GM23248 (cell line): ENCODE measurements at regions not wholly inside any gene's neighbourhood (a gene's known extent, or its start where the extent isn't known, plus 50 kb on each side); places are given as distances from the start of the nearest gene placed in this dataset.

Source experiments
- DNase-seq: peaks from one replicate; pipeline ENCODE4 v3.0.0-alpha.2; 2015
- H2AFZ ChIP-seq: fragments of 200-600 bp; sonication (generic); 2 replicates; pipeline ENCODE4 v1.6.1; 2016; ENCODE audit warnings: antibody characterized with exemption
- H3F3A ChIP-seq: fragments of 200-600 bp; sonication (generic); 2 replicates; pipeline ENCODE4 v1.6.1; 2016; ENCODE audit warnings: mild to moderate bottlenecking, antibody characterized with exemption, mixed run types; ENCODE audit not compliant: insufficient read depth
- H3K27ac ChIP-seq: fragments of 200-600 bp; sonication (generic); 2 replicates; pipeline ENCODE4 v1.5.1; 2016; ENCODE audit warnings: mild to moderate bottlenecking
- H3K27me3 ChIP-seq: fragments of 200-600 bp; sonication (generic); replicated peaks from 2 replicates; pipeline ENCODE4 v1.6.1; 2016; ENCODE audit warnings: mild to moderate bottlenecking; ENCODE audit not compliant: insufficient read depth
- H3K36me3 ChIP-seq: fragments of 200-600 bp; sonication (generic); 2 replicates; pipeline ENCODE4 v1.6.1; 2016; ENCODE audit warnings: low read depth, mild to moderate bottlenecking
- H3K4me1 ChIP-seq: fragments of 200-600 bp; sonication (generic); 2 replicates; pipeline ENCODE4 v1.6.1; 2016; ENCODE audit warnings: mild to moderate bottlenecking; ENCODE audit not compliant: insufficient read depth
- H3K4me2 ChIP-seq: fragments of 200-600 bp; sonication (generic); one replicate; pipeline ENCODE4 v1.6.1; 2016; ENCODE audit warnings: mild to moderate bottlenecking; ENCODE audit not compliant: unreplicated experiment
- H3K4me3 ChIP-seq: fragments of 200-600 bp; sonication (generic); 2 replicates; pipeline ENCODE4 v1.5.1; 2016; ENCODE audit warnings: mild to moderate bottlenecking
- H3K79me2 ChIP-seq: fragments of 200-600 bp; sonication (generic); 2 replicates; pipeline ENCODE4 v1.6.1; 2016; ENCODE audit warnings: mild to moderate bottlenecking; ENCODE audit not compliant: insufficient read depth
- H3K9ac ChIP-seq: fragments of 200-600 bp; sonication (generic); 2 replicates; pipeline ENCODE4 v1.6.1; 2016; ENCODE audit warnings: mild to moderate bottlenecking
- H3K9me2 ChIP-seq: fragments of 200-600 bp; sonication (generic); 2 replicates; pipeline ENCODE4 v1.6.1; 2016; ENCODE audit warnings: mixed run types, mild to moderate bottlenecking, moderate library complexity; ENCODE audit not compliant: insufficient read depth
- H3K9me3 ChIP-seq: fragments of 200-600 bp; sonication (generic); one replicate; pipeline ENCODE4 v1.6.1; 2017; ENCODE audit warnings: low read depth
- H4K20me1 ChIP-seq: fragments of 200-600 bp; sonication (generic); 2 replicates; pipeline ENCODE4 v1.6.0; 2016; ENCODE audit not compliant: insufficient read depth
- EZH2 ChIP-seq: fragments of 200-600 bp; sonication (generic); IDR thresholded peaks from 2 replicates; pipeline ENCODE4 v1.6.1; 2018; ENCODE audit warnings: antibody characterized with exemption, mild to moderate bottlenecking; ENCODE audit not compliant: insufficient read depth, poor library complexity, severe bottlenecking
- EZH2phosphoT487 ChIP-seq: fragments of 200-600 bp; sonication (generic); IDR thresholded peaks from 2 replicates; pipeline ENCODE4 v1.6.1; 2018; ENCODE audit warnings: antibody characterized with exemption, moderate library complexity, mild to moderate bottlenecking, low read depth; ENCODE audit not compliant: insufficient read depth
- WGBS, 2 experiments: methylation state at CpG; one replicate each; pipeline ENCODE4 v1.1.6; 2015 to 2017; ENCODE audit warnings: low lambda C conversion rate in 2 of 2, low coverage in 1 of 2; ENCODE audit errors: missing lambda C conversion rate in 2 of 2; 5-methylcytosine and 5-hydroxymethylcytosine counted together
- in situ Hi-C: fragments of 300-500 bp; cut with MboI; formaldehyde crosslinking; loops from 2 replicates; pipeline ENCODE4 v1.15.0; 2020

- H3K9ac ChIP-seq, result no peak overlapping the region
- peaks cover 8% of the 10 kb centered on the region; the same call in 1 of the 2 replicates for H3F3A ChIP-seq
- H4K20me1 ChIP-seq, result no peaks in the 10 kb centered on the region
- no peaks in the 10 kb centered on the region for H3K4me1 ChIP-seq
- no peak for TF ChIP-seq EZH2phosphoT487
- TF ChIP-seq EZH2, result no peak
- WGBS, 2 experiments, result 94% methylated on average over 14 of the region's 14 CpGs
- no peak for DNase-seq
- no peaks in the 10 kb centered on the region for H3K27me3 ChIP-seq
- in situ Hi-C loops, result no loop called here
- H3K9me3 ChIP-seq, result no peaks in the 10 kb centered on the region
- no peaks in the 10 kb centered on the region for H3K79me2 ChIP-seq
- no peak overlapping the region for H2AFZ ChIP-seq
- no peak overlapping the region for H3K27ac ChIP-seq
- no peaks in the 10 kb centered on the region for H3K36me3 ChIP-seq
- no peaks in the 10 kb centered on the region for H3K9me2 ChIP-seq
- no peak overlapping the region for H3K4me2 ChIP-seq
- no peak overlapping the region for H3K4me3 ChIP-seq
Measured at GRCh38 chr15:70358871-70359647, 261.3 kb upstream of the TLE3 start.

GRCh38 chr15:70358011-70358819 is 260.5 kb upstream of the TLE3 start:
- in situ Hi-C loops, result no loop called here
- TF ChIP-seq EZH2, result no peak
- no peak for TF ChIP-seq EZH2phosphoT487
- Histone ChIP-seq H3K27me3 (no peaks in the 10 kb centered on the region), H3K79me2 (no peaks in the 10 kb centered on the region), H3K9me3 (no peaks in the 10 kb centered on the region), H3F3A (peaks cover 2% of the 10 kb centered on the region; the same call in 1 of the 2 replicates), H3K4me1 (no peaks in the 10 kb centered on the region), H3K4me3 (no peak overlapping the region), H3K9me2 (no peaks in the 10 kb centered on the region), H3K4me2 (no peak overlapping the region), H3K27ac (no peak overlapping the region), H3K9ac (no peak overlapping the region), H4K20me1 (no peaks in the 10 kb centered on the region), H2AFZ (no peak overlapping the region), H3K36me3 (no peaks in the 10 kb centered on the region)
- 85 to 86% methylated on average over 11 of the region's 11 CpGs for WGBS, 2 experiments
- DNase-seq, result no peak

- in situ Hi-C loops, result no loop called here
- Histone ChIP-seq H3K4me3 (no peak overlapping the region), H3K27me3 (no peaks in the 10 kb centered on the region), H4K20me1 (no peaks in the 10 kb centered on the region), H3K9me2 (no peaks in the 10 kb centered on the region), H3K4me2 (no peak overlapping the region), H3K4me1 (no peaks in the 10 kb centered on the region), H3K27ac (no peak overlapping the region), H3F3A (no peaks in the 10 kb centered on the region), H3K9ac (no peak overlapping the region), H3K79me2 (no peaks in the 10 kb centered on the region), H2AFZ (no peak overlapping the region), H3K9me3 (no peaks in the 10 kb centered on the region), H3K36me3 (no peaks in the 10 kb centered on the region)
- no peak for DNase-seq
- TF ChIP-seq EZH2phosphoT487, result no peak
- no peak for TF ChIP-seq EZH2
- 85 to 88% methylated on average over 8 of the region's 8 CpGs for WGBS, 2 experiments
Measured at GRCh38 chr15:70357453-70357852, 259.7 kb upstream of the TLE3 start.

- Histone ChIP-seq H3K79me2 (no peaks in the 10 kb centered on the region), H3K9me3 (no peaks in the 10 kb centered on the region), H3K4me3 (no peak overlapping the region), H3K27me3 (no peaks in the 10 kb centered on the region), H3K36me3 (no peaks in the 10 kb centered on the region), H3K27ac (no peak overlapping the region), H3K4me2 (no peak overlapping the region), H3K9ac (no peak overlapping the region), H2AFZ (no peak overlapping the region), H4K20me1 (no peaks in the 10 kb centered on the region), H3K9me2 (no peaks in the 10 kb centered on the region), H3K4me1 (no peaks in the 10 kb centered on the region), H3F3A (no peaks in the 10 kb centered on the region)
- no peak for TF ChIP-seq EZH2phosphoT487
- no peak for TF ChIP-seq EZH2
- 90 to 97% methylated on average over 6 to 7 of the region's 7 CpGs for WGBS, 2 experiments
- DNase-seq, result no peak
- in situ Hi-C loops, result no loop called here
Measured at GRCh38 chr15:70356919-70357318, 259.2 kb upstream of the TLE3 start.
